Endothelial cell of umbilical vein (primary cell): ENCODE measurements at regions not wholly inside any gene's neighbourhood (a gene's known extent, or its start where the extent isn't known, plus 50 kb on each side); places are given as distances from the start of the nearest gene placed in this dataset.

Source experiments
- BruUV-seq: library from RNA; stranded (reverse); fragments of 400-500 nt; replicated peaks from 2 replicates; lab custom pipeline; 2021; lab: Mats Ljungman, UMichigan
- CTCF ChIA-PET: fragments of 300-600, 350-600 bp; sonication (Branson Sonifier 250); formaldehyde crosslinking; loops from one replicate; lab custom pipeline; 2021; ENCODE audit warnings: antibody characterized with exemption, inconsistent platforms; lab: Charles Lee
- POLR2A ChIA-PET: fragments of 300-600, 350-600 bp; sonication (Branson Sonifier 250); formaldehyde crosslinking; loops from one replicate; lab custom pipeline; 2021; ENCODE audit warnings: antibody characterized with exemption, inconsistent platforms; lab: Charles Lee
- DNase-seq: peaks from one replicate; pipeline ENCODE4 v3.0.0-alpha.2; 2011; ENCODE audit warnings: low read depth, low spot score
- FAIRE-seq: peaks from 2 replicates; lab custom pipeline; 2011; peaks lifted over from hg19 to GRCh38; lab: Jason Lieb, UNC
- H2AFZ ChIP-seq: 2 replicates; pipeline ENCODE4 v1.6.0; 2012; ENCODE audit warnings: low read depth, low read length, control low read depth, inconsistent platforms
- H3K27ac ChIP-seq: 2 replicates; pipeline ENCODE4 v1.5.1; 2011; ENCODE audit warnings: low read depth, mild to moderate bottlenecking, control low read depth, low read length, moderate library complexity; ENCODE audit not compliant: insufficient read depth
- H3K27me3 ChIP-seq, 2 experiments: 2 replicates each; pipeline versions ENCODE4 v1.6.0 to v1.6.1; 2011; ENCODE audit warnings: low read length in 2 of 2, mixed read lengths in 1 of 2; ENCODE audit not compliant: control insufficient read depth in 2 of 2, insufficient read depth in 2 of 2
- H3K36me3 ChIP-seq, 2 experiments: 2 replicates in 1 of 2; 3 replicates in 1 of 2; pipeline ENCODE4 v1.5.1; 2011; ENCODE audit warnings: low read length in 2 of 2, mild to moderate bottlenecking in 1 of 2, moderate library complexity in 1 of 2; ENCODE audit not compliant: control insufficient read depth in 2 of 2, insufficient read depth in 2 of 2; ENCODE audit errors: extremely low read depth in 1 of 2
- H3K4me1 ChIP-seq: 3 replicates; pipeline ENCODE4 v1.5.1; 2011; ENCODE audit warnings: mild to moderate bottlenecking, low read length; ENCODE audit not compliant: control insufficient read depth, insufficient read depth; ENCODE audit errors: extremely low read depth
- H3K4me2 ChIP-seq: 2 replicates; pipeline ENCODE4 v1.6.1; 2011; ENCODE audit warnings: low read length, control low read depth, mixed read lengths; ENCODE audit not compliant: insufficient read depth
- H3K4me3 ChIP-seq, 3 experiments: fragments of 200-600 bp in 1 of 3; sonication (generic), shearing (Covaris generic) in 1 of 3; replicated peaks in 1 of 3; 2 replicates each; pipeline ENCODE4 v1.5.1; 2011 to 2016; ENCODE audit warnings: control low read depth in 3 of 3, low read length in 3 of 3, mild to moderate bottlenecking in 2 of 3, inconsistent platforms in 1 of 3, low read depth in 1 of 3, moderate library complexity in 1 of 3; ENCODE audit not compliant: insufficient read depth in 1 of 3
- H3K79me2 ChIP-seq: 2 replicates; pipeline ENCODE4 v1.6.0; 2012; ENCODE audit warnings: low read length, inconsistent platforms; ENCODE audit not compliant: control insufficient read depth, insufficient read depth
- H3K9ac ChIP-seq: replicated peaks from 2 replicates; pipeline ENCODE3; 2011; ENCODE audit warnings: low read length, control low read depth; ENCODE audit not compliant: insufficient read depth; ENCODE audit errors: extremely low read depth
- H3K9me1 ChIP-seq: replicated peaks from 3 replicates; pipeline ENCODE4 v1.6.0; 2011; ENCODE audit warnings: mild to moderate bottlenecking, low read length; ENCODE audit not compliant: control insufficient read depth, insufficient read depth; ENCODE audit errors: extremely low read depth
- H3K9me3 ChIP-seq: replicated peaks from 2 replicates; pipeline ENCODE4 v1.5.1; 2012; ENCODE audit warnings: low read length, inconsistent platforms; ENCODE audit not compliant: control insufficient read depth, insufficient read depth
- H4K20me1 ChIP-seq: replicated peaks from 2 replicates; pipeline ENCODE3; 2011; ENCODE audit warnings: mild to moderate bottlenecking, low read length; ENCODE audit not compliant: control insufficient read depth, insufficient read depth; ENCODE audit errors: extremely low read depth
- EZH2 ChIP-seq: IDR thresholded peaks from 2 replicates; pipeline ENCODE4 v1.6.1; 2012; ENCODE audit warnings: borderline replicate concordance, low read depth, mild to moderate bottlenecking, moderate library complexity, low read length, inconsistent platforms; ENCODE audit not compliant: severe bottlenecking
- FOS ChIP-seq: IDR thresholded peaks from 2 replicates; pipeline ENCODE4 v1.6.1; 2011; ENCODE audit warnings: mild to moderate bottlenecking, low read length, moderate library complexity, borderline replicate concordance; ENCODE audit not compliant: insufficient read depth
- GATA2 ChIP-seq: IDR thresholded peaks from 2 replicates; pipeline ENCODE4 v1.7.0; 2011; ENCODE audit warnings: low read depth, mild to moderate bottlenecking, moderate library complexity, mixed read lengths, low read length; ENCODE audit not compliant: insufficient read length, insufficient read depth
- JUN ChIP-seq: IDR thresholded peaks from 2 replicates; pipeline ENCODE4 v1.6.1; 2011; ENCODE audit warnings: borderline replicate concordance, low read depth; ENCODE audit not compliant: insufficient read length, insufficient read depth
- MAX ChIP-seq: IDR thresholded peaks from 2 replicates; pipeline ENCODE4 v1.6.1; 2011; ENCODE audit not compliant: insufficient read depth, insufficient read length
- MYC ChIP-seq: IDR thresholded peaks from one replicate; pipeline ENCODE4 v1.6.1; 2011; ENCODE audit warnings: mild to moderate bottlenecking, low read depth, low read length
- POLR2A ChIP-seq: IDR thresholded peaks from 2 replicates; pipeline ENCODE4 v1.6.1; 2012; ENCODE audit warnings: low read depth, mild to moderate bottlenecking, control low read depth, low read length
- POLR2AphosphoS5 ChIP-seq: IDR thresholded peaks from 2 replicates; pipeline ENCODE4 v1.6.1; 2012; ENCODE audit warnings: low read depth, mild to moderate bottlenecking, control low read depth, low read length, moderate library complexity; ENCODE audit not compliant: insufficient read depth
- dilution Hi-C: fragments of 300-500 bp; cut with MboI; formaldehyde crosslinking; loops from one replicate; pipeline ENCODE4 v1.15.0; 2019; ENCODE audit warnings: low sequenced_read_pairs; ENCODE audit not compliant: extremely low pct_ligation_motif_present
- intact Hi-C: fragments of 100-400 bp; cut with micrococcal nuclease; formaldehyde crosslinking; loops from one replicate; pipeline ENCODE4 v1.10.0; 2022
- TF ChIP-seq, protein P1 (sequence below), 2 donors: IDR thresholded peaks; 1 replicate in 1 of 2; 2 replicates in 1 of 2; pipeline ENCODE4 v1.5.1; 2011; ENCODE audit warnings: low read length in 2 of 2, mild to moderate bottlenecking in 2 of 2, moderate library complexity in 2 of 2, control low read depth in 1 of 2, inconsistent platforms in 1 of 2, low read depth in 1 of 2; ENCODE audit not compliant: insufficient read depth in 1 of 2; ENCODE audit errors: extremely low read depth in 1 of 2

DNA sequence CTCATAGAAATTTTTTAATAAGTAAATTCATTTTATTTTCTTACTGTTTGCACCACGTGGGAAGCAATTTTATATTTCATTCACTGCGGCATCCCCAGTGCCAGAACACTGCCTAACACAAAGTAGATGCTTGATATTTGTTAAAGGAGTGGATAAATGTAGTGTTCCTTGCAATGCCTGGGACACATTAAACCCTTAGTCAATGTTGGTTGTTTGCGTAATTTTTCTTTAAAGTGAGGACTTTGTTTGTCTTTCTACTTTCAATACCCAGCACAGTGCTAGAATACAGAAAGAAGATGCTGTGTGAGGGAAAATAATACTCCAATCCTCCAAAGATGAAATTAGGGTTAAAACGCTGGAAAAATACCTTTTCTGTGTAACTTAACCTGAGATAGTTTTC, 299.3 kb downstream of the MAP2K6 start:
- ChIA-PET POLR2A (no interaction called here), CTCF (interaction anchor here (1.7 kb wide), 1 partner anchor 10 kb away, joined by 6 read pairs; no protein-coding TSS in a partner anchor)
- Histone ChIP-seq H3K79me2 (no peaks in the 10 kb centered on the region), H3K9me1 (no peaks in the 10 kb centered on the region), H3K27ac (no peak overlapping the region), H3K4me3 (no peak overlapping the region), H4K20me1 (no peaks in the 10 kb centered on the region), H3K36me3 (no peaks in the 10 kb centered on the region), H3K4me1 (no peaks in the 10 kb centered on the region), H2AFZ (no peak overlapping the region), H3K9me3 (no peaks in the 10 kb centered on the region), H3K27me3 (no peaks in the 10 kb centered on the region), H3K4me2 (no peak overlapping the region), H3K9ac (no peak overlapping the region)
- no peak for TF ChIP-seq EZH2
- no peak for TF ChIP-seq POLR2AphosphoS5
- TF ChIP-seq MAX, result no peak
- TF ChIP-seq POLR2A, result no peak
- TF ChIP-seq, protein P1, sequence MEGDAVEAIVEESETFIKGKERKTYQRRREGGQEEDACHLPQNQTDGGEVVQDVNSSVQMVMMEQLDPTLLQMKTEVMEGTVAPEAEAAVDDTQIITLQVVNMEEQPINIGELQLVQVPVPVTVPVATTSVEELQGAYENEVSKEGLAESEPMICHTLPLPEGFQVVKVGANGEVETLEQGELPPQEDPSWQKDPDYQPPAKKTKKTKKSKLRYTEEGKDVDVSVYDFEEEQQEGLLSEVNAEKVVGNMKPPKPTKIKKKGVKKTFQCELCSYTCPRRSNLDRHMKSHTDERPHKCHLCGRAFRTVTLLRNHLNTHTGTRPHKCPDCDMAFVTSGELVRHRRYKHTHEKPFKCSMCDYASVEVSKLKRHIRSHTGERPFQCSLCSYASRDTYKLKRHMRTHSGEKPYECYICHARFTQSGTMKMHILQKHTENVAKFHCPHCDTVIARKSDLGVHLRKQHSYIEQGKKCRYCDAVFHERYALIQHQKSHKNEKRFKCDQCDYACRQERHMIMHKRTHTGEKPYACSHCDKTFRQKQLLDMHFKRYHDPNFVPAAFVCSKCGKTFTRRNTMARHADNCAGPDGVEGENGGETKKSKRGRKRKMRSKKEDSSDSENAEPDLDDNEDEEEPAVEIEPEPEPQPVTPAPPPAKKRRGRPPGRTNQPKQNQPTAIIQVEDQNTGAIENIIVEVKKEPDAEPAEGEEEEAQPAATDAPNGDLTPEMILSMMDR (IDR thresholded peaks at IDR 0.05; ENCODE audit: extremely low read depth in 1 of 2, insufficient read depth in 1 of 2, low read depth in 1 of 2, low read length in 2 of 2), result no peak
- no peak for TF ChIP-seq FOS
- TF ChIP-seq JUN, result no peak
- TF ChIP-seq GATA2, result no peak
- no peak for TF ChIP-seq MYC
- DNase-seq (no peak), FAIRE-seq (no peak)
- intact Hi-C loops (no loop called here), dilution Hi-C loops (no loop called here)
- no TSS peak for BruUV-seq
